Fibroblast of villous mesenchyme (primary cell): ENCODE measurements at regions not wholly inside any gene's neighbourhood (a gene's known extent, or its start where the extent isn't known, plus 50 kb on each side); places are given as distances from the start of the nearest gene placed in this dataset.

ENCODE experiments used
- DNase-seq: peaks from one replicate; pipeline ENCODE4 v3.0.0-alpha.2; 2010; ENCODE audit warnings: low read depth
- H3K4me3 ChIP-seq: 2 replicates; pipeline ENCODE4 v1.5.1; 2011; ENCODE audit warnings: low read depth, mild to moderate bottlenecking, low read length
- CTCF ChIP-seq: IDR thresholded peaks from 2 replicates; pipeline ENCODE4 v1.5.1; 2012; ENCODE audit warnings: low read depth, mild to moderate bottlenecking, low read length; ENCODE audit not compliant: insufficient read depth

- no peak overlapping the region for H3K4me3 ChIP-seq
- TF ChIP-seq CTCF, result no peak
- no peak for DNase-seq
Observed at GRCh38 chr2:122815120-122815519, 1059.7 kb downstream of the TSN start.

- no peak overlapping the region for H3K4me3 ChIP-seq
- DNase-seq, result no peak
- no peak for TF ChIP-seq CTCF
Observed at GRCh38 chr2:122816803-122817202, 1061.4 kb downstream of the TSN start.

- H3K4me3 ChIP-seq, result no peak overlapping the region
- DNase-seq, result no peak
- no peak for TF ChIP-seq CTCF
Observed at GRCh38 chr2:122822319-122822718, 1066.9 kb downstream of the TSN start.

- no peak overlapping the region for H3K4me3 ChIP-seq
- DNase-seq, result no peak
- TF ChIP-seq CTCF, result no peak
Observed at GRCh38 chr2:122830157-122830556, 1074.7 kb downstream of the TSN start.

GRCh38 chr2:122831649-122832048, 1076.2 kb downstream of the TSN start:
- no peak for TF ChIP-seq CTCF
- peak; percentile 86 for DNase-seq

GRCh38 chr2:122843503-122843902, 1088.1 kb downstream of the TSN start:
- TF ChIP-seq CTCF, result no peak
- DNase-seq, result peak; percentile 94
- H3K4me3 ChIP-seq, result no peak overlapping the region

More at GRCh38 chr2:122831649-122832048, 1076.2 kb downstream of the TSN start:
- no peak overlapping the region for H3K4me3 ChIP-seq

GRCh38 chr2:122851161-122851560, 1095.7 kb downstream of the TSN start:
- DNase-seq, result no peak
- no peak for TF ChIP-seq CTCF
- H3K4me3 ChIP-seq, result no peak overlapping the region
